Smooth muscle cell of the brain vasculature (primary cell): ENCODE measurements at regions not wholly inside any gene's neighbourhood (a gene's known extent, or its start where the extent isn't known, plus 50 kb on each side); places are given as distances from the start of the nearest gene placed in this dataset.
"Not testable (repeated sequence)": the region's sequence is repeated elsewhere in the genome, so short reads cannot be mapped to it uniquely, and the experiment has no call there.

Source experiments
- DNase-seq: peaks from one replicate; pipeline ENCODE4 v3.0.0-alpha.2; 2012; ENCODE audit warnings: low read depth, low spot score

- no peak for DNase-seq
Observed at GRCh38 chr16:79407461-79408135, 192.9 kb downstream of the MAF start.

GRCh38 chr16:79407005-79407404 lies 193.5 kb downstream of the MAF start:
- no peak for DNase-seq

- DNase-seq, result no peak
Observed at GRCh38 chr16:79404571-79404970, 196.0 kb downstream of the MAF start.

- no peak for DNase-seq
Observed at GRCh38 chr16:79403534-79403933, 197.0 kb downstream of the MAF start.

- no peak for DNase-seq
Observed at GRCh38 chr16:79402920-79403319, 197.6 kb downstream of the MAF start.

GRCh38 chr16:79402356-79402755 lies 198.2 kb downstream of the MAF start:
- DNase-seq, result no peak

GRCh38 chr16:79401782-79402181 lies 198.8 kb downstream of the MAF start:
- no peak for DNase-seq

GRCh38 chr16:79401157-79401556 lies 199.4 kb downstream of the MAF start:
- DNase-seq, result no peak

- no peak for DNase-seq
Observed at GRCh38 chr16:79400462-79401149, 199.9 kb downstream of the MAF start.

GRCh38 chr16:79395591-79395990 lies 204.9 kb downstream of the MAF start:
- DNase-seq, result no peak

- no peak for DNase-seq
Observed at GRCh38 chr16:79394206-79394605, 206.3 kb downstream of the MAF start.

GRCh38 chr16:79393564-79393963 lies 207.0 kb downstream of the MAF start:
- DNase-seq, result no peak

GRCh38 chr16:79393127-79393526 lies 207.4 kb downstream of the MAF start:
- no peak for DNase-seq

GRCh38 chr16:79392081-79392480 lies 208.5 kb downstream of the MAF start:
- no peak for DNase-seq

- DNase-seq, result no peak
Observed at GRCh38 chr16:79391395-79391794, 209.1 kb downstream of the MAF start.

GRCh38 chr16:79390481-79391051 lies 210.0 kb downstream of the MAF start:
- no peak for DNase-seq

- DNase-seq, result no peak
Observed at GRCh38 chr16:79388396-79388795, 212.1 kb downstream of the MAF start.

- DNase-seq, result no peak
Observed at GRCh38 chr16:79386299-79386698, 214.2 kb downstream of the MAF start.

GRCh38 chr16:79381603-79382042 lies 218.9 kb downstream of the MAF start:
- DNase-seq, result no peak

- DNase-seq, result no peak
Observed at GRCh38 chr16:79380995-79381602, 219.4 kb downstream of the MAF start.

- DNase-seq, result no peak
Observed at GRCh38 chr16:79379095-79379494, 221.4 kb downstream of the MAF start.

GRCh38 chr16:79377082-79377481 lies 223.5 kb downstream of the MAF start:
- not testable (repeated sequence) for DNase-seq

GRCh38 chr16:79375351-79375750 lies 225.2 kb downstream of the MAF start:
- no peak for DNase-seq
